HuH-7.5 (cell line): ENCODE measurements at regions not wholly inside any gene's neighbourhood (a gene's known extent, or its start where the extent isn't known, plus 50 kb on each side); places are given as distances from the start of the nearest gene placed in this dataset.

Source experiments
- DNase-seq: peaks from one replicate; pipeline ENCODE4 v3.0.0; 2011; ENCODE audit warnings: low spot score

- DNase-seq = no peak
Measured at GRCh38 chr15:59953392-59953883, 50.7 kb upstream of the FOXB1 start.

DNA sequence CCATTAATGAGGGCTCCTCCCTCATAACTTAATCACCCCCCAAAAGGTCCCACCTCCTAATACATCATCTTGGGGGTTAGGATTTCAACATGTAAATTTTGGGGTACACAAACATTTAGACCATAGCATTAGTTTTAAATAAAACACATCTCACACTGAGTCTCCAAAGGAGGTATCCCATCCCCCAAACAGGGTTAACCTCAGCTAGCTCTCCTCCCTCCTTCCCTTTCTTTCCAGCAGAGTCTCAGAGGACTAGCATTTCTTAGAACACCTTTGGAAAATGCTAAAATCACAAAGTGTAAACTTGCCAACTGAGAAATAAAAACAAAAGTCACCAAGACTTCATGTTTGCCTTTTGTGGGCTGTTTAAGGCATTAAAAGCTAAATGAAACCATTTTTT lies 51.2 kb upstream of the FOXB1 start:
- no peak for DNase-seq

DNA sequence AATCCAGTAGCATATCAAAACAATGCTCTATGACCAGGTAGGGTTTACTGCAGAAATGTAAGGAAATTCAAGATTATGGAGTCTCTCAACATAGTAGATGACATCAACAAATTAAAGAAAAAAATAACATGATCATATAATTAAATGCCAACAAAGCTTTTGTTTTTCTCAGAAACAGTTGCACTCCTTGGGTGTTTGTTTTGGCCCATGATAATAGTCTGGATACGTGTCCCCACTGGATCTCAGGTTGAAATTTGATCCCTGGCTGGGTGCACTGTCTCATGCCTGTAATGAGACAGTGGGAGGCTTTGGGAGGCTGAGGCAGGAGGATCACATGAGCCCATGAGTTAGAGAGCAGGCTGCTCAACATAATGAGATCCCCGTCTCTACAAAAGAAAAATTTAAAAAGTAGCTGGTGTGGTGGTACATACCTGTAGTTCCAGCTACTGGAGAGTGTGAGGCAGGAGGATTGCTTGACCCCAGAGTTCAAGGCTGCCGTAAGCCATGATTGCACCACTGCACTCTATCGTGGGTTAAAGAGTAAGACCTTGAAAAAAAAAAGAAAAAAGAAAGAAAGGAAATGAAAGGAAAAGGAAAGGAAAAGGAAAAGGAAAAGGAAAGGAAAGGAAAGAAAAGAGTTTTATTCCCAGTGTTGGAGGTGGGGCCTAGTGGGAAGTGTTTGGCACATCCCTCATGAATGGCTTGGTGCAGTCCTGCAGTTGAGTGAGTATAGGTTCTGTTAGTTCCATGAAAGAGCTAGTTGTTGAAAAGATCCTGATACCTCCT lies 53.3 kb upstream of the FOXB1 start:
- DNase-seq = no peak

DNA sequence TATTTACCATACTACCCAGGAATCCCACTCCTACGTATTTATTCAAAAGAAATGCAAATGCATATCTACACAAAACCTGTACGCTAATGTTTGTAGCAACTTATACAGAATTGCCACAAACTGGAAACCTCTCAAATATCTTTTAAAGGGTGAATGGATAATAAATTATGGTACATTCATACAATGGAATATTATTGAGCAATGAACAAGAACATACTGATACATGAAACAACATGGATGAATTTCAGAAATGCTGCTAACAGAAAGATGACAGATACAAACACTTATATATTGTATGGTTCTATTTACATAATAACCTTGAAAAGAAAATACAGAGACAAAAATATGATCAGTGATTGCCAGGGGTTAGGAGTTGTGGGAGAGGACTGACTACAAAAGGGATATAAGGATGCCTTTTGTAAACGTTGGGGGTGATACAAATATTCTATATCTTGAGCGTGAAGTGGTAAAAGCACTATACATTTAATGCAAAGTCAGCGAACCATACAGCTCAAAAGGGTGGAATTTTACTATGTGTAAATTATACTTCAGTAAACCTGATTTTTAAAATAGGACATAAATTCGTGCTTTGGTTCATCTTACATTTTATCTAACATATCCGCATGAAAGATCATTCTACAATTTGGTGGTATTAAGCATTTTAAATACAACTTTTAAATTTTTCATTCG lies 55.0 kb upstream of the FOXB1 start:
- no peak for DNase-seq

GRCh38 chr15:59946084-59946483 lies 58.0 kb upstream of the FOXB1 start:
- no peak for DNase-seq

DNA sequence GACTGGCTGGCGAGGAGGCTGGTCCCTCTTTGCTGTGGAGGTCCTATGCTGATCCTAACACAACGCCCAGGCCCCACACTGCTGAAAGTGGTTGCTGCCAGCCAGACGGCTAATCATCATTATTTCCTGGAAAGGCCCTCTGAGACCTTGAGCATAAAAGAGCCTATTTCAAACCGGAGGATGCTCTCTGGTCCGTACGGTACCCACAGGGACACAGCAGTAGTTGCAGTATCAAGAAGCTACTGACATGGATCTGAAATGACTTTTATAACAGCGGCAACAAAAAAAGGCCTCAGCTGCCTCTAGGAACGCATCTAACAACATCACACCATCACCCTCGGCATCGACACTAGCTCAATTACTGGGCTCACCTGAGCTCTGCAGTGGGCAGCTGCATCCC lies 59.1 kb upstream of the FOXB1 start:
- DNase-seq = no peak

DNA sequence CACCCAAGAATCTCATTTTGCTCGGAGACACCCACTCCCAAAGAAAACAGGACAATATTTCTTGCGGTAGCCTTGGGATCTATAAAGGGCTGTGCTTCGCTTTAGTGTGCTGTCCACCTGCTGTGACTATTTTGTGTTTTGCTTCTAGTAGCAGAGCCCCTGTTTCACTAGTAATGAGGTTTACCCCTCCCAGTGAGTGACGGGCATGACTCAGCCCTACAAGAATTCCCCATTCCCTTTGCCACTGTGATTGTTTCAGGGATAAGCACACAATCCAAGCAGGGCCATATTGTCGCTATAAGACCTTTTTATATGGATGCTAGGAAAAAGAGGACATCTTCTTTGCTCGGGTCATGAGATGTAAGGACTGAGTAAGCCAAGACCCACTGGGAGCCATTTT lies 62.5 kb upstream of the FOXB1 start:
- DNase-seq = no peak

DNA sequence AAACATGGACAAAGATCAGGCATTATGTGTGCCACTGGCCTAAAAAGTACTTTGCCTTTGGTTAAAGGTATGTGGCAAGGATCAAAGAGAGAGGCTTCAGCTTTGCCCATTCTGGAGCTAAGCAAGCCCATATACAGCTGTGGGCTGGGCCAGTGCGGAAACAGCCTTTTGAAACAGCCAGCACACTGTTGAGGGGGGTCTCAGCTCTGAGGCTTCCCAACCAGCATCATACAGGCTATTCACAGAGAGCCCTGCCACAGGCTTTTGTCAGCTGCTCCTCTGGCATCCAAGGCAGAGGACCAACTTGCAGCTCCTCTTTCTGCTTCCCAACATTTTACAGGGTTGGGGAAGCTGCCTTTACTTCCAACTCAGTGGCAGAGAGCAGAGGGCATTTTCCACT lies 63.2 kb upstream of the FOXB1 start:
- no peak for DNase-seq

DNA sequence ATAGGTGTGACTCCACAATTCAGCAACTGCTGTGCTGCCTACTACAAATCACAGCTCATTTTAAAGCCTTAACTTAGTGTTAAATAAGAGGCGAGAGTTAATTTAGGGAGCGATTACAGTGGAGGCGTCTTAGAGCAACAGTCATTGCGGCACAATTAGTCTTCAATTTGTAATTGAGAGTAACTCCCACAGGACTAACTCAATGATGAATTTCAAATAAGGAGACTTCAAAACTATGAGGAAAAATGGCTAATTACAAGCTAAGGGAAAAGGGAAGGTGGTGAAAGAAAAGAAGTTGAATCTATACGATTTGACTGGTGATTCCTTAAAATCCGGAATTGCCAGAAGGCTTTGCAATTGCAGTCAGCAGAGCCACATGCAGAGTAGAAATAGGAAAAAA lies 63.7 kb upstream of the FOXB1 start:
- DNase-seq = no peak

- no peak for DNase-seq
Measured at GRCh38 chr15:59936741-59937140, 67.4 kb upstream of the FOXB1 start.

DNA sequence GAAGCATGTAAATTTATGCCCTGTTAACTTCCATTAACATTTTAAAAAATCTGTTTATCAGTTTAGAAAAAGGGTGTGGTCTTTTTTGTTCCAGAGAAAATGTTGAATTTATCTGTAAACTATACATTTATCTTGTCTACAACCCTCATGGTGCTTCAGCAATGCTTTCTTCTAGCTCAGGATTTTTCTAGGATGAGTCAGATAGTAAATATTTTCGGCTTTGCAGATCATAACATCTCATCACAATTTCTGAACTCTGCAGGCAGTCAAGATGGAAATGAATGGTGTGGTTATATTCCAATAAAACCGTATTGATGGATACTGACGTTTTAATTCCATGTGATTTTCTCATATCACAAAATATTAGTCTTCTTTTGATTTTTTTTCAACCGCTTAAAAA lies 70.5 kb upstream of the FOXB1 start:
- no peak for DNase-seq

DNA sequence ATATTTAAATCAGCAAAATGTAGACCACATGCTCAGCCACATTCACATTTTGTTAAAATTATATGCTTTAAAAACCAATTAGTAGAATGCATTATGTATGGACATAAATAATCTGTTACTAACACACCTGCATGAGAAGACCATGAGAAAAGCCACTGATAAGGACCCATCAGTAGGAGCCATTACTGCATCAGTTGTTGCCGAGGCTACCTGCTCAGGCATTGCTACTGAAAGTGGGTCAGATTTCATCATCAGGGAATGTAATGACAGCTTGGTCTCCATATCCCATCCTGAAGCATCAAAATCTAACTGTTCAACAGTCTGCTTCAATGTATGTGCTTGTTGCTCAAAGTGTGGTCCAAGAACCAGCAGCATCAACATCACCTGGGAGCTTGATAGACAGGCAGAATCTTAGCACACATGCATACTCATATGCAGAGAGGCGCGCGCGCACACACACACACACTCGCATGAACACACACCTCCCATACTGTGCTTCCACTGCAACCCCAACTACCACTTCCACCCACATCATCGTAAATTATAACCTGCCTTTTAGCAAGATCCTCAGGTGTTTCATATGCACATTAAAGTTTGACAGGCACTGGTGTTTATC lies 72.4 kb upstream of the FOXB1 start:
- DNase-seq = no peak

DNA sequence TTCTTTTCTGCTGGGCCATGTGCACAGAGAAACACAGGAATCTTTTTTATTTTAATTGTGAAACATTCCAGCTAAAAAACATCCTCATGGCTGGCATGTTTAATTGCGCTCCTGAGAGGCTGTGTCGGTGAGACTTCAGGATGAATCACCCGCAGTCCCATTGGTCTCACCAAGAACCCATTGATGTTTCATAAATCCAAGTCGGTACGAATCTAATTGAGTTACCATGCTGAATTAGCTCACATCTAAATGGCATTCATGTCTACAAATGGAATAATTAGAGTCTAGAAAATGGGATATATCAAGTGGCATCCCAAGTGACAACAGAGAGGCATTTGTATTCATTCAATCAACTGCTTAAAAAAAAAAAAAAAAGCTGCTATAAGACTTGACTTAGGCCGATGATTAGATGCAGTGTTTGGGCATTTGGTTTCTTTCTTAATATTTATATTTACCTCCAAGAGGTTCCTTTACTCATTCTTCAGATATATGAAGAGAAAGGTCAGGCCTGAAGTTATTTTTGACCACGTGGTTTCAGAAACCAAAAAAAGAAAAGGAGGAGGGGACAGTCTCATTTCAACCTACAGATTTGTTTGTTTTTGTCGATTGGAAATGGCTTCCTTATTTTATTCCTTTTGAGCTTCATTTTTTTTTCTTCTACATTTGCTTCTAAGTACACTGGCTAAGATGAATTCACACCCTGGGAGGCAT lies 79.1 kb upstream of the FOXB1 start:
- no peak for DNase-seq

DNA sequence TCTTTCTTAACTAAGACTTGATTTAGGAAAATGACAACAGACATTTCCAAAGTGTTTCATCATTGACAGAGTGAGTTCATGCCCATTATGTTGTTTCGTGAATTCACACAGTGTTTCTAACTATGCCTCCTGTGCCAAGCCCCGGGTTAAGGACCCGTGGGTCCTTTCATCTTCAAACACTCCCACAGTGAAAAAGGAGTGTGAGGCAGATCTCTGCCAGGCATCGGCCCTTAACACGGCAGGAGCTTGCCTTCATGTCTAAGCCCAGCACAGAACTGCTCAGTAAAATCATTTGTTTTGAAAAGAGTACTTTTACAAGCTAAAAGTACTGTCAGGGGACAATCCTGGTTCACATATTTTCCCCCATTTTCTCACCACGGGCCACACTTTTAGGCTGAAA lies 80.0 kb upstream of the FOXB1 start:
- DNase-seq = no peak

DNA sequence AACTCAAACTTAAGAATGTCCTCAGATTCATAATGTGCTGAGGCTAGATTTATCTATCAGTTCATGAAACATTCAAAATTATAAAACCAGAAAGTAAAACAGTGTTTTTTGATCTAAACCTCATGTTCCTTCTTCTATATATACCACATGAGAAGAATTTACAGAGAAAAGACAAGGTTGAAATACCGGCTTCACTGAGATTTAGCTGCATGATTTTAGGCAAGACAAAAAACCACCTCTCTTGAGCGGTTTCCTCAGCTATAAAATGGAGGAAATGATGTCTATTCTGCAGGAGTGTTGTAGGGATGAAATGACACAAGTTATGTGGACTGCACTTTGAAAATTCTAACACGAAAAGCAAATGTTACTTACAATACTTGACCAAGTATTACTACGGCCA lies 80.6 kb upstream of the FOXB1 start:
- DNase-seq = no peak

DNA sequence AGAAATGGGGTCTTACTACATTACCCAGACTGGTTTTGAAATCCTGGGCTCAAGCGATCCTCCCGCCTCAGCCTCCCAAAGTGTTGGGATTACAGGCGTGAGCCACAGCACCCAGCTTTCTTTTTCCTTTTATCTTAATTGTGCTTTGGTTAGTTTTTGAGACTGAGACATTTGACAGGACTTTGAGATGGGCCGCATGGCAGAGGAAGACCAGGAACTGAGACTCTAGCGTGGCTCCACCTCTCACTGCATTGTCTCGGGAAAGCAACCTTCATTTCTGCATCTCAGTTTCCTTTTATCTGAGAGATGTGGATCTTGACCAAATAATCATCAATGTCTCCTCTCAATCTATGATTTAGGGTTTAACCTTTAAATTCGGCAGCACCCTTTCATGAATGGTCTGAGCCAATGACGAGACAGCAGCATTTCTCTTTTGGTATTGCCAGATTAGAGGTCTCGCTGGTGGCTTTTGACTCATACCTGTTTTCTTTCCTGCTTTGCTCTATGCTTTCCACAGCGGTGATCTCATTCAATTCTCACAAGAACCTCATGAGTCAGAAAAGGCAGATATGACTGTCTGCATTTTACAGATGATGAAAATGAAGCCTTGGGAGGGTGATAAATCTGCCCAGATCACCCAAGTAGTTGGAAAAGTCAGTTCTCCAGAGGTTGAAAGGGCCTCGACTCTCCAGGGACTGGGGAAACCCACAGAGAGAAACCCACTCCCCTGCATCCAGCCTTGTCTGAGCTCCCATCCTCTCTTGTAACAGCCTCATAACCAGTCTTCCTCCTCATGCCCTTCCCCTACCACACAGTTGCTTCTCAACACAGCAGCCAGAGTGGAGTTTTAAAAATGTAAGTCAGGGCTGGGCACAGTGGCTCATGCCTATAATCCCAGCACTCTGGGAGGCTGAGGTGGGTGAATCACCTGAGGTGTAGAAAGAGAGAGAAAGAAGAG lies 84.8 kb upstream of the FOXB1 start:
- DNase-seq = no peak

- DNase-seq = peak; percentile 29
Measured at GRCh38 chr15:59917504-59918157, 86.5 kb upstream of the FOXB1 start.

DNA sequence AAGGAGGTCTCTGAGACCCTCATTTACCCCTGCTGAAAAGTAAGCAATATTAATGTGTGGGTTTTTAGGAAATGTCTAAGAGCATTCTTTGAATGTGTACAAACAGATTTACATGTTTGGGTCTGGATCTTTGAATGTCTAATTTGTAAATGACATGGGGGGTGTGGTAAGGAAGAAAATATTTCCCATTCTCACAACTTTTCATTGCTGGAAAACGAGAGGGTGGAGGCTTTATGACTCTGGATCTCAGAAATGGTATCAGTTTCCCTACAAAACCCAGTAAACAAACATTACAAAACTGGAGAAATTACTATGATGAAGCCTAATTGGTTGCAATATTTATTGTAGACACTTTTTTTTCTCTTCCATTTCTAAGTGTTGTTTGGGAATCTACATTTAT lies 98.1 kb upstream of the FOXB1 start:
- no peak for DNase-seq

DNA sequence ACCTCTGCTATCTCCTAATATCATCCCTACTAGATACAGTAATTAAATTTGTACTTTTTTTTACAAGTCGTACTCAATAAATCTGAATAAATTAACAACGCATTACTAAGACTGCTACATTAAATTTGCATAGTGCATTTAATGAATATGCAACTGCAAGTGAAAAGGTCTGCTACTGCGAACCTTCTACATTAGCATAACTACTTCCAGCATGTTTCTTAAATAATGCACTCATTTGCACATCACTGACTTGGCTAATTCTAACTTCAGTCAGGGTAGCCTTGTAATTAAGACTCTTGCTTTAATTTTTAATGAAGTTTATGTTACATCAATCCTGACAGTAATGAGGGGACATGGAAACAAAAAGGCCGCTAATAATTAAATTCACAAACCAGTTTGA lies 98.9 kb upstream of the FOXB1 start:
- DNase-seq = no peak

- DNase-seq = no peak
Measured at GRCh38 chr15:59904450-59905135, 99.5 kb upstream of the FOXB1 start.
